ENCODE measurements at regions not wholly inside any gene's neighbourhood (a gene's known extent, or its start where the extent isn't known, plus 50 kb on each side); places are given as distances from the start of the nearest gene placed in this dataset.
A peak's percentile ranks its signal among the peaks of the same experiment; 100 is the strongest.

- no peak for TF ChIP-seq CTCF (IDR thresholded peaks at IDR 0.05)
- Histone ChIP-seq H3K9me3 (no peaks in the 10 kb centered on the region), H3K27ac (peak overlapping the region; percentile 42), H3K36me3 (no peaks in the 10 kb centered on the region), H3K4me1 (peaks cover 42% of the 10 kb centered on the region), H3K27me3 (ENCODE audit: low read depth) (no peaks in the 10 kb centered on the region), H3K4me3 (no peak overlapping the region)
- intact Hi-C loops (cut with DNase I) = no loop called here
- no peak for DNase-seq
- ATAC-seq = peak in 1 of 2 donors; percentile 19
Measured at GRCh38 chr1:182173808-182174512, 112.4 kb upstream of the ZNF648 start.

GRCh38 chr1:182172699-182173098 lies 111.2 kb upstream of the ZNF648 start:
- H3K9me3 ChIP-seq = no peaks in the 10 kb centered on the region
- no peak for ATAC-seq
- intact Hi-C loops (cut with DNase I) = no loop called here
- no peak overlapping the region for H3K27ac ChIP-seq
- TF ChIP-seq CTCF (IDR thresholded peaks at IDR 0.05) = no peak
- no peak overlapping the region for H3K4me3 ChIP-seq
- DNase-seq = no peak
- no peaks in the 10 kb centered on the region for H3K36me3 ChIP-seq
- H3K27me3 ChIP-seq (ENCODE audit: low read depth) = no peaks in the 10 kb centered on the region
- peaks cover 42% of the 10 kb centered on the region for H3K4me1 ChIP-seq

GRCh38 chr1:182170891-182171461 lies 109.5 kb upstream of the ZNF648 start:
- Histone ChIP-seq H3K27ac (peak overlapping the region; percentile 66), H3K4me1 (peaks cover 42% of the 10 kb centered on the region), H3K27me3 (ENCODE audit: low read depth) (no peaks in the 10 kb centered on the region), H3K9me3 (no peaks in the 10 kb centered on the region), H3K36me3 (no peaks in the 10 kb centered on the region), H3K4me3 (no peak overlapping the region)
- DNase-seq (peak; percentile 65), ATAC-seq (peak; percentile 60 to 70)
- no peak for TF ChIP-seq CTCF (IDR thresholded peaks at IDR 0.05)
- intact Hi-C loops (cut with DNase I) = no loop called here

GRCh38 chr1:182169203-182169602 lies 107.7 kb upstream of the ZNF648 start:
- Histone ChIP-seq H3K27me3 (ENCODE audit: low read depth) (no peaks in the 10 kb centered on the region), H3K27ac (no peak overlapping the region), H3K4me1 (peaks cover 41% of the 10 kb centered on the region), H3K4me3 (no peak overlapping the region), H3K36me3 (no peaks in the 10 kb centered on the region), H3K9me3 (no peaks in the 10 kb centered on the region)
- ATAC-seq (peak; percentile 54 to 59), DNase-seq (peak; percentile 77)
- no peak for TF ChIP-seq CTCF (IDR thresholded peaks at IDR 0.05)
- intact Hi-C loops (cut with DNase I) = no loop called here

GRCh38 chr1:182166750-182167149 lies 105.2 kb upstream of the ZNF648 start:
- H3K36me3 ChIP-seq = no peaks in the 10 kb centered on the region
- H3K9me3 ChIP-seq = no peaks in the 10 kb centered on the region
- no peaks in the 10 kb centered on the region for H3K27me3 ChIP-seq (ENCODE audit: low read depth)
- H3K27ac ChIP-seq = no peak overlapping the region
- no peak for TF ChIP-seq CTCF (IDR thresholded peaks at IDR 0.05)
- intact Hi-C loops (cut with DNase I) = no loop called here
- ATAC-seq (no peak), DNase-seq (no peak)
- peaks cover 22% of the 10 kb centered on the region for H3K4me1 ChIP-seq
- no peak overlapping the region for H3K4me3 ChIP-seq
